ENCODE measurements at regions not wholly inside any gene's neighbourhood (a gene's known extent, or its start where the extent isn't known, plus 50 kb on each side); places are given as distances from the start of the nearest gene placed in this dataset.
"Not testable (repeated sequence)": the region's sequence is repeated elsewhere in the genome, so short reads cannot be mapped to it uniquely, and the experiment has no call there.

DNA sequence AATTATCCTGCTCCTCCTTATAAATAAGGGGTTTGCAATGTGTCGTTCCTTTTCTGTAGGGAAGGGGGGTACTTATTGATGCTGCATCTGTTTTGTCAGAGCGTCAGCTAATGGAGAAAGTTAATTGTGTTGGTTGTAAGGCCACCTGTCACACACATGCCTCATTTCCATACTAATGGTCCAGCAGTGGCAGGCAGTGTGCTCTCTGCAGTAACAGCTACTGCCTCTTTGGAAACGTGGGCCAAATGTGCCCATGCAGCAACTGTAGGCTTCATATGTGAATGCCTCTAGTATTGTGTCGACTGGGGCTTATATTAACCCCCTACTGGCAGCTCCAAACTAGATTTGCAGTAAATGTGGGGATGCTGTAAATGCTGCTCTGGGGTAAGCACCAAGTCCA is 56.3 kb upstream of the OLIG3 start:
- H3K27ac ChIP-seq = no peak overlapping the region
- no peak for DNase-seq
- TF ChIP-seq, protein P1, sequence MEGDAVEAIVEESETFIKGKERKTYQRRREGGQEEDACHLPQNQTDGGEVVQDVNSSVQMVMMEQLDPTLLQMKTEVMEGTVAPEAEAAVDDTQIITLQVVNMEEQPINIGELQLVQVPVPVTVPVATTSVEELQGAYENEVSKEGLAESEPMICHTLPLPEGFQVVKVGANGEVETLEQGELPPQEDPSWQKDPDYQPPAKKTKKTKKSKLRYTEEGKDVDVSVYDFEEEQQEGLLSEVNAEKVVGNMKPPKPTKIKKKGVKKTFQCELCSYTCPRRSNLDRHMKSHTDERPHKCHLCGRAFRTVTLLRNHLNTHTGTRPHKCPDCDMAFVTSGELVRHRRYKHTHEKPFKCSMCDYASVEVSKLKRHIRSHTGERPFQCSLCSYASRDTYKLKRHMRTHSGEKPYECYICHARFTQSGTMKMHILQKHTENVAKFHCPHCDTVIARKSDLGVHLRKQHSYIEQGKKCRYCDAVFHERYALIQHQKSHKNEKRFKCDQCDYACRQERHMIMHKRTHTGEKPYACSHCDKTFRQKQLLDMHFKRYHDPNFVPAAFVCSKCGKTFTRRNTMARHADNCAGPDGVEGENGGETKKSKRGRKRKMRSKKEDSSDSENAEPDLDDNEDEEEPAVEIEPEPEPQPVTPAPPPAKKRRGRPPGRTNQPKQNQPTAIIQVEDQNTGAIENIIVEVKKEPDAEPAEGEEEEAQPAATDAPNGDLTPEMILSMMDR (IDR thresholded peaks at IDR 0.05) = no peak
- no peak for TF ChIP-seq EP300 (IDR thresholded peaks at IDR 0.05)
- TF ChIP-seq POLR2A (IDR thresholded peaks at IDR 0.05) = no peak
- TF ChIP-seq POLR2AphosphoS5 (IDR thresholded peaks at IDR 0.05) = no peak
- H3K36me3 ChIP-seq = no peaks in the 10 kb centered on the region
- no peaks in the 10 kb centered on the region for H3K9me3 ChIP-seq
- WGBS, 5 donors = 30 to 48% (median 36%) methylated on average over 4 of the region's 4 CpGs
- no peak overlapping the region for H3K4me3 ChIP-seq
- H3K27me3 ChIP-seq = no peaks in the 10 kb centered on the region
- no peaks in the 10 kb centered on the region for H3K4me1 ChIP-seq
- intact Hi-C loops (cut with DNase I; ENCODE audit: low total_unique reads) = no loop called here

DNA sequence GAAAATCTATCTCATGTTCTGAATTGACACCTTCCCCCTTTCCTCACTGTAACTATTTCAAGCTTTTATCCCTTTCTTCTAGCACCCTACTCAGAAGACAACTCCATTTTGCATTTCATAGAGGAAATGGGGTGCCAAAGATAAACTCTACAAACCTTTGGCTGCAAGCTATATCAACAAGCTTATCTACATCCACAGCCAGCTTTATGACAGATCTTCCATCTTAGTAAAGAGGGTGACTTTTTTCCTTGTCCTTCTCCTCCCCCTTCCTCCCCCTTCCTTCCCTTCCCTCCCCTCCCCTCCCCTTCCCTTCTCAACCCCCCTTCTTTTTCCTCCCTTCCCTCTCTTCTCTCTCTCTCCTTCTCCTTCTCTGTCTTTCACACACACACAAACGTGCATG is 58.0 kb upstream of the OLIG3 start:
- Histone ChIP-seq H3K4me3 (no peak overlapping the region), H3K9me3 (no peaks in the 10 kb centered on the region), H3K4me1 (no peaks in the 10 kb centered on the region), H3K27ac (no peak overlapping the region), H3K36me3 (no peaks in the 10 kb centered on the region), H3K27me3 (no peaks in the 10 kb centered on the region)
- intact Hi-C loops (cut with DNase I; ENCODE audit: low total_unique reads) = no loop called here
- no peak for DNase-seq
- WGBS, 5 donors = 41 to 70% (median 45%) methylated on average over 1 of the region's 1 CpG
- TF ChIP-seq, protein P1 (IDR thresholded peaks at IDR 0.05) = no peak
- no peak for TF ChIP-seq POLR2A (IDR thresholded peaks at IDR 0.05)
- TF ChIP-seq EP300 (IDR thresholded peaks at IDR 0.05) = no peak
- TF ChIP-seq POLR2AphosphoS5 (IDR thresholded peaks at IDR 0.05) = no peak

DNA sequence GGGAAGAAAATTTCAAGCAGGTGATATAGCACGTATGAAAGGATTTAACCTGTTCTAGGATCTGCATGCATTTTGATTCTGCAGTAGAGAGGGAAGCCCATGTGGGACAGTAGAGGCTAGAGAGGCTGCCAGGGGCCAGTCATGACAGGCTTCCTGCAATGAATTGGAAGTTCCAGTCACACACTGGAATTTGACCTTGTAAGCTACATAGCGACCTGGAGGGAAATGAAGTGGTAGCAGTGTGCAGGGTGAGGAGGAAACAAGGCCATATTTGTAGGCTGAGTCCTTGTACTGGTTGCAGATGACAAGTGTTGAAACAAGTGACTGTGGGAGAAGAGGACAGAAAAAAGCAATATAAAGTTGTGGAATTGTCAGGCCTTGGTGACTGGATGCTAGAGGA is 58.6 kb upstream of the OLIG3 start:
- WGBS, 5 donors = 68 to 78% (median 71%) methylated on average over 2 of the region's 2 CpGs
- TF ChIP-seq POLR2A (IDR thresholded peaks at IDR 0.05) = no peak
- no peak overlapping the region for H3K27ac ChIP-seq
- H3K9me3 ChIP-seq = no peaks in the 10 kb centered on the region
- no peak overlapping the region for H3K4me3 ChIP-seq
- H3K36me3 ChIP-seq = no peaks in the 10 kb centered on the region
- H3K4me1 ChIP-seq = no peaks in the 10 kb centered on the region
- H3K27me3 ChIP-seq = no peaks in the 10 kb centered on the region
- intact Hi-C loops (cut with DNase I; ENCODE audit: low total_unique reads) = no loop called here
- no peak for DNase-seq

DNA sequence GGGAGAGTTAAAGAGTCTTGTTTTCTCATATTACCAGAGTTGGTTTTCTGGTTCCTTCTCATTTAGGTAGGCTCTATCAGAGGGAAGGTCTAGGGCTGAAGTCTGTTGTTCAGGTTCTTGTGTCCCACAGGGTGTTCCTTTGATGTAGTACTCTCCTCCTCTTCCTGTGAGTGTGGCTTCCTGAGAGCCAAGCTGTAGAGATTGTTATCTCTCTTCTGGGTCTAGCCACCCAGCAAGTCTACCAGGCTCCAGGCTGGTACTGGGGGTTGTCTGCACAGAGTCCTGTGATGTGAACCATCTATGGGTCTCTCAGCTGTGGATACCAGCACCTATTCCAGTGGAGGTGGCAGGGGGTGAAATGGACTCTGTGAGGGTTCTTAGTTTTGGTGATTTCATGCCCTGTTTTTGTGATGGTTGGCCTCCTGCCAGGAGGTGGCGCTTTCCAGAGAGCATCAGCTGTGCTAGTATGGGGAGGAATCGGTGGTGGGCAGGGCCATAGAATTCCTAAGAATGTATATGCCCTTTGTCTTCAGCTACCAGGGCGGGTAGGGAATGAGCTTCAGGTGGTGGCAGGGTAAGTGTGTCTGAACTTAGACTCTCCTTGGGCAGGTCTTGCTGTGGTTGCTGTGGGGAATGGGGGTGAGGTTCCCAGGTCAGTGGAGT is 65.5 kb upstream of the OLIG3 start:
- H3K4me3 ChIP-seq; H3K36me3 ChIP-seq; intact Hi-C loops (cut with DNase I; ENCODE audit: low total_unique reads); H3K9me3 ChIP-seq; H3K27ac ChIP-seq; H3K27me3 ChIP-seq; H3K4me1 ChIP-seq; DNase-seq: not testable (repeated sequence)
- 67 to 92% (median 87%) methylated on average over 3 of the region's 3 CpGs for WGBS, 5 donors

DNA sequence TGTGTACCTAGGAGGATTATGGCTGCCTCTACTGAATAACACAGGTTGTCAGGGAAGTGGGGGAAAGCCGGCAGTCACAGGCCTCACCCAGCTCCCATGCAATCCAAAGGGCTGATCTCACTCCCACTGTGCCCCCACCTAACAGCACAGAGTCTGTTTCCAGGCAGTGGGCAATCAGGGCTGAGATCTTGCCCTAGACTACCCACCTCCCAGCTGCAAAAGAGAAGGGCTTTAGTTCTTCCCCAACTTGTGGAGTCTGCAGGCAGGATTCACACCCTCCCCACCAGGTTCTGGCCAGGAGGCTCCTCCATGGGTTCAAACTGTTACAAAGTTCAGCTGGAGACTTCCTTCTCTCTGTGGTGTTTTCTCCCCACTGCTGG is 66.0 kb upstream of the OLIG3 start:
- Histone ChIP-seq H3K4me3 (no peak overlapping the region), H3K27me3 (no peaks in the 10 kb centered on the region), H3K4me1 (no peaks in the 10 kb centered on the region), H3K9me3 (peaks cover 0 to 5% (median 0%) of the 10 kb centered on the region in 4 donors), H3K27ac (no peak overlapping the region), H3K36me3 (no peaks in the 10 kb centered on the region)
- intact Hi-C loops (cut with DNase I; ENCODE audit: low total_unique reads) = no loop called here
- TF ChIP-seq POLR2AphosphoS5 (IDR thresholded peaks at IDR 0.05) = no peak
- TF ChIP-seq POLR2A (IDR thresholded peaks at IDR 0.05) = no peak
- TF ChIP-seq EP300 (IDR thresholded peaks at IDR 0.05) = no peak
- TF ChIP-seq, protein P1 (IDR thresholded peaks at IDR 0.05) = no peak
- no peak for DNase-seq
- 71 to 83% (median 74%) methylated on average over 1 of the region's 1 CpG; no CpG with 5 or more reads in 1 of the 5 donors for WGBS, 5 donors
